BJ (cell line): ENCODE measurements at regions not wholly inside any gene's neighbourhood (a gene's known extent, or its start where the extent isn't known, plus 50 kb on each side); places are given as distances from the start of the nearest gene placed in this dataset.

ENCODE experiments used
- CTCF ChIA-PET: fragments of 350-600 bp; formaldehyde crosslinking; extraction: SDS; loops from one replicate; lab custom pipeline; 2021; ENCODE audit warnings: antibody characterized with exemption, inconsistent platforms; lab: Yijun Ruan, JAX
- POLR2A ChIA-PET: fragments of 300-600 bp; sonication (Branson Sonifier 250); formaldehyde crosslinking; extraction: SDS; loops from one replicate; lab custom pipeline; 2021; ENCODE audit warnings: antibody characterized with exemption; lab: Charles Lee
- DNase-seq: peaks from one replicate; pipeline ENCODE4 v3.0.0-alpha.2; 2011; ENCODE audit warnings: low read depth
- H3K27me3 ChIP-seq: 2 replicates; pipeline ENCODE4 v1.6.0; 2011; ENCODE audit warnings: low read length; ENCODE audit not compliant: control insufficient read depth, insufficient read depth
- H3K36me3 ChIP-seq: 2 replicates; pipeline ENCODE4 v1.5.1; 2011; ENCODE audit warnings: low read length; ENCODE audit not compliant: control insufficient read depth, insufficient read depth
- H3K4me3 ChIP-seq: 2 replicates; pipeline ENCODE4 v1.5.1; 2011; ENCODE audit warnings: low read depth, mild to moderate bottlenecking, control low read depth, low read length
- CTCF ChIP-seq: IDR thresholded peaks from 2 replicates; pipeline ENCODE4 v1.5.1; 2011; ENCODE audit warnings: low read depth, mild to moderate bottlenecking, control low read depth, inconsistent platforms, low read length, moderate library complexity; ENCODE audit not compliant: insufficient read depth

- Histone ChIP-seq H3K4me3 (no peak overlapping the region), H3K27me3 (no peaks in the 10 kb centered on the region), H3K36me3 (no peaks in the 10 kb centered on the region)
- no peak for DNase-seq
- CTCF ChIA-PET: no interaction called here
- no peak for TF ChIP-seq CTCF
- POLR2A ChIA-PET: no interaction called here
These were observed 830.2 kb upstream of the SORCS1 start for GRCh38 chr10:107994621-107995270.

- Histone ChIP-seq H3K36me3 (no peaks in the 10 kb centered on the region), H3K4me3 (no peak overlapping the region), H3K27me3 (no peaks in the 10 kb centered on the region)
- ChIA-PET CTCF (interaction anchor here (0.6 kb wide), 1 partner anchor 142 kb away, joined by 3 read pairs; no protein-coding TSS in a partner anchor), POLR2A (no interaction called here)
- DNase-seq: no peak
- TF ChIP-seq CTCF: no peak
These were observed 822.1 kb upstream of the SORCS1 start for GRCh38 chr10:107986571-107986970.

GRCh38 chr10:107984581-107984980, 820.1 kb upstream of the SORCS1 start:
- no peak for TF ChIP-seq CTCF
- ChIA-PET POLR2A (no interaction called here), CTCF (no interaction called here)
- Histone ChIP-seq H3K36me3 (no peaks in the 10 kb centered on the region), H3K4me3 (no peak overlapping the region), H3K27me3 (no peaks in the 10 kb centered on the region)
- DNase-seq: no peak

- DNase-seq: no peak
- ChIA-PET POLR2A (no interaction called here), CTCF (no interaction called here)
- Histone ChIP-seq H3K27me3 (no peaks in the 10 kb centered on the region), H3K4me3 (no peak overlapping the region), H3K36me3 (no peaks in the 10 kb centered on the region)
- TF ChIP-seq CTCF: no peak
These were observed 819.6 kb upstream of the SORCS1 start for GRCh38 chr10:107984149-107984548.

GRCh38 chr10:107978455-107978854, 813.9 kb upstream of the SORCS1 start:
- DNase-seq: no peak
- TF ChIP-seq CTCF: no peak
- Histone ChIP-seq H3K4me3 (no peak overlapping the region), H3K27me3 (no peaks in the 10 kb centered on the region), H3K36me3 (no peaks in the 10 kb centered on the region)
- ChIA-PET CTCF (no interaction called here), POLR2A (no interaction called here)
